GM23338 (cell line): ENCODE measurements at regions not wholly inside any gene's neighbourhood (a gene's known extent, or its start where the extent isn't known, plus 50 kb on each side); places are given as distances from the start of the nearest gene placed in this dataset.
A peak's percentile ranks its signal among the peaks of the same experiment; 100 is the strongest.

Experiments used
- ATAC-seq: fragments of 200-7000 bp; cut with Tn5 transposase; 3 replicates; pipeline ENCODE4 v1.9.1; 2020
- DNase-seq: peaks from one replicate; pipeline ENCODE4 v3.0.0-alpha.2; 2015; ENCODE audit warnings: low spot score
- H2AFZ ChIP-seq: fragments of 200-600 bp; sonication (generic); 2 replicates; pipeline ENCODE4 v1.8.0; 2016; ENCODE audit warnings: antibody characterized with exemption, mild to moderate bottlenecking, moderate library complexity
- H3F3A ChIP-seq: fragments of 200-600 bp; sonication (generic); replicated peaks from 2 replicates; pipeline ENCODE4 v1.8.0; 2017; ENCODE audit warnings: antibody characterized with exemption, mixed run types, low read depth
- H3K27ac ChIP-seq: fragments of 200-600 bp; sonication (generic); 2 replicates; pipeline ENCODE4 v1.6.1; 2016; ENCODE audit warnings: low read depth
- H3K27me3 ChIP-seq: fragments of 200-600 bp; sonication (generic); 2 replicates; pipeline ENCODE4 v1.8.0; 2016; ENCODE audit warnings: mild to moderate bottlenecking, mixed run types, moderate library complexity; ENCODE audit not compliant: insufficient read depth
- H3K36me3 ChIP-seq: fragments of 200-600 bp; sonication (generic); 2 replicates; pipeline ENCODE4 v1.8.0; 2016; ENCODE audit warnings: mild to moderate bottlenecking; ENCODE audit not compliant: insufficient read depth
- H3K4me1 ChIP-seq: fragments of 200-600 bp; sonication (generic); 2 replicates; pipeline ENCODE4 v1.8.0; 2016; ENCODE audit warnings: mild to moderate bottlenecking, moderate library complexity; ENCODE audit not compliant: insufficient read depth
- H3K4me2 ChIP-seq: fragments of 200-600 bp; sonication (generic); 2 replicates; pipeline ENCODE4 v1.7.1; 2017; ENCODE audit warnings: mixed run types
- H3K4me3 ChIP-seq: fragments of 200-600 bp; sonication (generic); 2 replicates; pipeline ENCODE4 v1.6.1; 2016; ENCODE audit warnings: mixed run types
- H3K79me2 ChIP-seq: fragments of 200-600 bp; sonication (generic); replicated peaks from 2 replicates; pipeline ENCODE4 v1.8.0; 2017; ENCODE audit warnings: mild to moderate bottlenecking; ENCODE audit not compliant: insufficient read depth
- H3K9me2 ChIP-seq: fragments of 200-600 bp; sonication (generic); 2 replicates; pipeline ENCODE4 v1.8.0; 2017; ENCODE audit not compliant: insufficient read depth
- H4K20me1 ChIP-seq: fragments of 200-600 bp; sonication (generic); replicated peaks from 2 replicates; pipeline ENCODE4 v1.8.0; 2017; ENCODE audit warnings: mild to moderate bottlenecking; ENCODE audit not compliant: insufficient read depth
- H3K27ac Mint-ChIP-seq: 2 replicates; pipeline ENCODE4 v1.8.0; 2020; ENCODE audit warnings: inconsistent platforms, mild to moderate bottlenecking, moderate library complexity, mixed read lengths
- H3K27me3 Mint-ChIP-seq: 3 replicates; pipeline ENCODE4 v1.8.0; 2022; ENCODE audit warnings: low read depth, mild to moderate bottlenecking, moderate library complexity, mixed read lengths, inconsistent platforms; ENCODE audit not compliant: insufficient read depth, poor library complexity
- H3K36me3 Mint-ChIP-seq: 3 replicates; pipeline ENCODE4 v1.8.0; 2021; ENCODE audit warnings: low read depth, mild to moderate bottlenecking, inconsistent platforms, moderate library complexity, mixed read lengths
- H3K4me1 Mint-ChIP-seq: 3 replicates; pipeline ENCODE4 v1.8.0; 2020; ENCODE audit warnings: mild to moderate bottlenecking, inconsistent platforms, mixed read lengths
- H3K4me3 Mint-ChIP-seq: 3 replicates; pipeline ENCODE4 v1.8.0; 2021; ENCODE audit warnings: moderate library complexity, mild to moderate bottlenecking, inconsistent platforms, mixed read lengths
- H3K9me3 Mint-ChIP-seq: 3 replicates; pipeline ENCODE4 v1.8.0; 2020; ENCODE audit warnings: moderate library complexity, mild to moderate bottlenecking, inconsistent platforms, mixed read lengths
- CREB1 ChIP-seq: fragments of 250-450 bp; sonication (Bioruptor Pico); IDR thresholded peaks from 2 replicates; pipeline ENCODE4 v1.5.0; 2020; ENCODE audit warnings: low read depth, mild to moderate bottlenecking, moderate library complexity
- EZH2phosphoT487 ChIP-seq: fragments of 200-600 bp; sonication (generic); IDR thresholded peaks from one replicate; pipeline ENCODE4 v1.8.1; 2018; ENCODE audit warnings: antibody characterized with exemption; ENCODE audit not compliant: unreplicated experiment
- JUNB ChIP-seq: IDR thresholded peaks from one replicate; pipeline ENCODE4 v1.6.1; 2016; ENCODE audit warnings: antibody characterized with exemption; ENCODE audit not compliant: unreplicated experiment
- NANOG ChIP-seq: IDR thresholded peaks from 2 replicates; pipeline ENCODE4 v1.6.1; 2016; ENCODE audit warnings: antibody characterized with exemption, borderline replicate concordance
- POLR2AphosphoS5 ChIP-seq: IDR thresholded peaks from 2 replicates; pipeline ENCODE4 v1.6.1; 2016; ENCODE audit warnings: antibody characterized with exemption, low read depth
- STAT1 ChIP-seq: IDR thresholded peaks from one replicate; pipeline ENCODE4 v1.6.1; 2016; ENCODE audit warnings: antibody characterized with exemption; ENCODE audit not compliant: unreplicated experiment
- ZNF114 ChIP-seq: fragments of 250-450 bp; sonication (Bioruptor Pico); IDR thresholded peaks from 2 replicates; pipeline ENCODE4 v1.5.0; 2020; ENCODE audit warnings: mild to moderate bottlenecking, moderate library complexity
- ZNF331 ChIP-seq: fragments of 250-450 bp; sonication (Bioruptor Pico); IDR thresholded peaks from 2 replicates; pipeline ENCODE4 v1.5.0; 2020; ENCODE audit warnings: low read depth, mild to moderate bottlenecking, moderate library complexity
- TF ChIP-seq, protein P1 (sequence below): IDR thresholded peaks from one replicate; pipeline ENCODE4 v1.6.1; 2018; ENCODE audit warnings: antibody characterized with exemption; ENCODE audit not compliant: unreplicated experiment
- TF ChIP-seq, protein P2 (sequence below): IDR thresholded peaks from 2 replicates; pipeline ENCODE4 v1.6.1; 2016; ENCODE audit warnings: antibody characterized with exemption
- TF ChIP-seq, protein P3 (sequence below), 2 experiments: fragments of 200-600 bp in 1 of 2; sonication (generic) in 1 of 2; conservative IDR thresholded peaks; 2 replicates each; pipeline versions ENCODE4 v1.5.1 to v1.6.1; 2016 to 2017; ENCODE audit warnings: antibody characterized with exemption in 2 of 2, low read depth in 2 of 2, mild to moderate bottlenecking in 2 of 2, moderate library complexity in 1 of 2

DNA sequence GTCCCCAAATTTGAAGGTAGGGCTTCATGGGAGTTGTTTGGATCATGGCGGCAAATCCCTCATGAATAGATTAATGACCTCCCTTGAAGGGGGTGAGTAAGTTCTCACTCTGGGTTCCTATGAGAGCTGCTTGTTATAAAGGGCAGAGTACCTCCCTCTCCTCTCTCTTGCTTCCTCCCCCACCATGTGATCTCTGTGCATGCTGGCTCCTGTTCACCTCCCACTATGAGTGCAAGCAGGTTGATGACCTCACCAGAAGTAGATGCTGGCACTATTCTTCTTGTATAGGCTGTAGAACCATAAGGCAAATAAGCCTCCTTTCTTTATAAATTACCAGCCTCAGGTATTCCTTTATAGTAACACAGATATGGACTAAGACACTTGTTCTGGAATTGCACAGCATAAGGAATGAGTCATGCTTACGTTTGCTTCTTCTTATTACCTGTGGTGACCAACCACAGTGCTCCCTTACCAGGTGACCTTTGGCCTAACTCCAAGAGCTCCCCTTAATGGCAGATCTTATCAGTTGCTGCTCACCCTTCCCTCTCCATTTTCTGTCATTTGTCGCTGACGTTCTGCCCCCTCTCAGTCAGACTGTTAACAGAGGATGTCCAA, 559.5 kb upstream of the GCFC2 start:
- H3K27ac ChIP-seq, result no peak overlapping the region
- no peaks in the 10 kb centered on the region for H3K79me2 ChIP-seq
- no peaks in the 10 kb centered on the region for H3K36me3 ChIP-seq
- no peak for TF ChIP-seq NANOG
- no peak for TF ChIP-seq ZNF331 (CRISPR knock-in tag)
- TF ChIP-seq POLR2AphosphoS5, result no peak
- TF ChIP-seq EZH2phosphoT487, result no peak
- TF ChIP-seq, protein P1, sequence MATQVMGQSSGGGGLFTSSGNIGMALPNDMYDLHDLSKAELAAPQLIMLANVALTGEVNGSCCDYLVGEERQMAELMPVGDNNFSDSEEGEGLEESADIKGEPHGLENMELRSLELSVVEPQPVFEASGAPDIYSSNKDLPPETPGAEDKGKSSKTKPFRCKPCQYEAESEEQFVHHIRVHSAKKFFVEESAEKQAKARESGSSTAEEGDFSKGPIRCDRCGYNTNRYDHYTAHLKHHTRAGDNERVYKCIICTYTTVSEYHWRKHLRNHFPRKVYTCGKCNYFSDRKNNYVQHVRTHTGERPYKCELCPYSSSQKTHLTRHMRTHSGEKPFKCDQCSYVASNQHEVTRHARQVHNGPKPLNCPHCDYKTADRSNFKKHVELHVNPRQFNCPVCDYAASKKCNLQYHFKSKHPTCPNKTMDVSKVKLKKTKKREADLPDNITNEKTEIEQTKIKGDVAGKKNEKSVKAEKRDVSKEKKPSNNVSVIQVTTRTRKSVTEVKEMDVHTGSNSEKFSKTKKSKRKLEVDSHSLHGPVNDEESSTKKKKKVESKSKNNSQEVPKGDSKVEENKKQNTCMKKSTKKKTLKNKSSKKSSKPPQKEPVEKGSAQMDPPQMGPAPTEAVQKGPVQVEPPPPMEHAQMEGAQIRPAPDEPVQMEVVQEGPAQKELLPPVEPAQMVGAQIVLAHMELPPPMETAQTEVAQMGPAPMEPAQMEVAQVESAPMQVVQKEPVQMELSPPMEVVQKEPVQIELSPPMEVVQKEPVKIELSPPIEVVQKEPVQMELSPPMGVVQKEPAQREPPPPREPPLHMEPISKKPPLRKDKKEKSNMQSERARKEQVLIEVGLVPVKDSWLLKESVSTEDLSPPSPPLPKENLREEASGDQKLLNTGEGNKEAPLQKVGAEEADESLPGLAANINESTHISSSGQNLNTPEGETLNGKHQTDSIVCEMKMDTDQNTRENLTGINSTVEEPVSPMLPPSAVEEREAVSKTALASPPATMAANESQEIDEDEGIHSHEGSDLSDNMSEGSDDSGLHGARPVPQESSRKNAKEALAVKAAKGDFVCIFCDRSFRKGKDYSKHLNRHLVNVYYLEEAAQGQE, result no peak
- TF ChIP-seq, protein P2, sequence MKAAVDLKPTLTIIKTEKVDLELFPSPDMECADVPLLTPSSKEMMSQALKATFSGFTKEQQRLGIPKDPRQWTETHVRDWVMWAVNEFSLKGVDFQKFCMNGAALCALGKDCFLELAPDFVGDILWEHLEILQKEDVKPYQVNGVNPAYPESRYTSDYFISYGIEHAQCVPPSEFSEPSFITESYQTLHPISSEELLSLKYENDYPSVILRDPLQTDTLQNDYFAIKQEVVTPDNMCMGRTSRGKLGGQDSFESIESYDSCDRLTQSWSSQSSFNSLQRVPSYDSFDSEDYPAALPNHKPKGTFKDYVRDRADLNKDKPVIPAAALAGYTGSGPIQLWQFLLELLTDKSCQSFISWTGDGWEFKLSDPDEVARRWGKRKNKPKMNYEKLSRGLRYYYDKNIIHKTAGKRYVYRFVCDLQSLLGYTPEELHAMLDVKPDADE, result no peak
- TF ChIP-seq STAT1, result no peak
- H3K4me1 ChIP-seq, result peaks cover 11% of the 10 kb centered on the region
- H3K9me2 ChIP-seq, result peaks cover 20% of the 10 kb centered on the region
- no peak overlapping the region for H2AFZ ChIP-seq
- no peaks in the 10 kb centered on the region for H3K9me3 Mint-ChIP-seq
- H3K36me3 Mint-ChIP-seq, result no peaks in the 10 kb centered on the region
- H3F3A ChIP-seq, result no peaks in the 10 kb centered on the region
- peaks cover 14% of the 10 kb centered on the region for H3K4me1 Mint-ChIP-seq
- H3K4me2 ChIP-seq, result no peak overlapping the region
- no peak overlapping the region for H3K4me3 ChIP-seq
- no peak overlapping the region for H3K4me3 Mint-ChIP-seq
- H4K20me1 ChIP-seq, result no peaks in the 10 kb centered on the region
- no peak overlapping the region for H3K27ac Mint-ChIP-seq
- H3K27me3 ChIP-seq, result no peaks in the 10 kb centered on the region
- H3K27me3 Mint-ChIP-seq, result peaks cover 3% of the 10 kb centered on the region
- no peak for DNase-seq
- ATAC-seq, result no peak

DNA sequence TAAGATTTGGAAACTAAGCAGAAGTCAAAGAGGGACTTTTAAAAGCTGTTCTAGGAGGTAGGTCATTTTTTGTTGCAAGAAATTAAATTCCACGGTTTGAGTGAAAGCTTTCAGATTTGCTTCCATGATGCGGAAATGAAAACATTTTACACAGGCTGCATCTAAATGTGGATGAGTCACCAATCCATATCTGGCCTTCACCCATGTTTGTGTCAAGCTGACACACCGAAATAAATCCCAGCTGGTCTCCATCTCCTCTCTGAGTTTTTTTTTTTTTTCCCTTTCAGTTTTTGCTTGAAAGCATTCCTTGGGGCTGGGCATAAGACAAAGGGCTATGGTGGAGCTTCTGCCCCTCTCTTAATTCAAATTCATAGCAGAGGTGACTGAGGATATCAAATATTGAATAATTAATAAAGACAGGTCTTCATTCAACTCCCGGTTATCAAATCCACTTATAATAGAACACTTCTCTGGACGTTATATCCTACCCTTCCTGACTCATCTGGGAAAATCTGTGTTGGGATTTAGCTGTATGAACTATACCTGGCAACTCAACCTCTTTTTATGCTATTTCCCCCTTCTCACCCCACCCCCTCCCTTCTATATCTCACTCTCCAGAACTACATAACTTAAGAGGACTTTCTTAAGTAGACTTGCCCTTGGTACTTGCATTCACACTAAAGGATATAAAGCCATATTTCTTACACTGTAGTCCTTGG, 558.3 kb upstream of the GCFC2 start:
- peaks cover 3% of the 10 kb centered on the region for H3K27me3 Mint-ChIP-seq
- Histone ChIP-seq H3K9me2 (peaks cover 20% of the 10 kb centered on the region), H3F3A (no peaks in the 10 kb centered on the region), H3K27ac (no peak overlapping the region), H3K27me3 (no peaks in the 10 kb centered on the region), H4K20me1 (no peaks in the 10 kb centered on the region), H2AFZ (peak overlapping the region; percentile 65; the same call in 1 of the 2 replicates), H3K4me1 (peaks cover 11% of the 10 kb centered on the region), H3K4me2 (no peak overlapping the region), H3K79me2 (no peaks in the 10 kb centered on the region), H3K36me3 (no peaks in the 10 kb centered on the region), H3K4me3 (no peak overlapping the region)
- no peak for DNase-seq
- no peaks in the 10 kb centered on the region for H3K9me3 Mint-ChIP-seq
- H3K36me3 Mint-ChIP-seq, result no peaks in the 10 kb centered on the region
- H3K4me3 Mint-ChIP-seq, result no peak overlapping the region
- ATAC-seq, result no peak
- H3K27ac Mint-ChIP-seq, result 0 out of 2 replicates have a peak overlapping the region, but pooled peaks have one; percentile 2
- no peak for TF ChIP-seq ZNF114
- TF ChIP-seq STAT1, result no peak
- TF ChIP-seq, protein P2, result no peak
- no peak for TF ChIP-seq POLR2AphosphoS5
- TF ChIP-seq JUNB, result no peak
- TF ChIP-seq, protein P3, sequence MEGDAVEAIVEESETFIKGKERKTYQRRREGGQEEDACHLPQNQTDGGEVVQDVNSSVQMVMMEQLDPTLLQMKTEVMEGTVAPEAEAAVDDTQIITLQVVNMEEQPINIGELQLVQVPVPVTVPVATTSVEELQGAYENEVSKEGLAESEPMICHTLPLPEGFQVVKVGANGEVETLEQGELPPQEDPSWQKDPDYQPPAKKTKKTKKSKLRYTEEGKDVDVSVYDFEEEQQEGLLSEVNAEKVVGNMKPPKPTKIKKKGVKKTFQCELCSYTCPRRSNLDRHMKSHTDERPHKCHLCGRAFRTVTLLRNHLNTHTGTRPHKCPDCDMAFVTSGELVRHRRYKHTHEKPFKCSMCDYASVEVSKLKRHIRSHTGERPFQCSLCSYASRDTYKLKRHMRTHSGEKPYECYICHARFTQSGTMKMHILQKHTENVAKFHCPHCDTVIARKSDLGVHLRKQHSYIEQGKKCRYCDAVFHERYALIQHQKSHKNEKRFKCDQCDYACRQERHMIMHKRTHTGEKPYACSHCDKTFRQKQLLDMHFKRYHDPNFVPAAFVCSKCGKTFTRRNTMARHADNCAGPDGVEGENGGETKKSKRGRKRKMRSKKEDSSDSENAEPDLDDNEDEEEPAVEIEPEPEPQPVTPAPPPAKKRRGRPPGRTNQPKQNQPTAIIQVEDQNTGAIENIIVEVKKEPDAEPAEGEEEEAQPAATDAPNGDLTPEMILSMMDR (conservative IDR thresholded peaks at IDR 0.05; ENCODE audit: low read depth in 2 of 2), result no peak
- TF ChIP-seq CREB1, result no peak
- TF ChIP-seq ZNF331 (CRISPR knock-in tag), result no peak
- no peak for TF ChIP-seq NANOG
- H3K4me1 Mint-ChIP-seq, result peaks cover 14% of the 10 kb centered on the region
